HEK293 (cell line): ENCODE measurements at regions not wholly inside any gene's neighbourhood (a gene's known extent, or its start where the extent isn't known, plus 50 kb on each side); places are given as distances from the start of the nearest gene placed in this dataset.

Source experiments
- CTCF ChIA-PET: fragments of 350-600 bp; formaldehyde crosslinking; extraction: SDS; loops from one replicate; lab custom pipeline; 2021; ENCODE audit warnings: antibody characterized with exemption; lab: Yijun Ruan, JAX
- POLR2A ChIA-PET: fragments of 300-600 bp; formaldehyde crosslinking; extraction: SDS; loops from one replicate; lab custom pipeline; 2020; ENCODE audit warnings: antibody characterized with exemption, inconsistent platforms; lab: Yijun Ruan, JAX
- H3K27ac ChIP-seq: fragments of 200-500 bp; sonication (Bioruptor generic); 2 replicates; pipeline ENCODE4 v1.5.1; 2014; ENCODE audit warnings: low read depth, low read length, control low read depth, inconsistent platforms; ENCODE audit errors: extremely low read depth
- H3K36me3 ChIP-seq, 2 experiments: fragments of 200-500 bp in 1 of 2; sonication (Bioruptor generic) in 1 of 2; 1 replicate in 1 of 2; 2 replicates in 1 of 2; pipeline ENCODE4 v1.5.1; 2014 to 2017; ENCODE audit warnings: inconsistent platforms in 2 of 2, low read length in 2 of 2; ENCODE audit not compliant: control insufficient read depth in 2 of 2, insufficient read depth in 1 of 2
- H3K4me1 ChIP-seq: fragments of 200-500 bp; sonication (Bioruptor generic); 2 replicates; pipeline ENCODE4 v1.5.1; 2014; ENCODE audit warnings: mild to moderate bottlenecking, low read length, inconsistent platforms; ENCODE audit not compliant: control insufficient read depth, insufficient read depth
- H3K4me3 ChIP-seq: 2 replicates; pipeline ENCODE4 v1.5.1; 2011; ENCODE audit warnings: low read depth, mild to moderate bottlenecking, control low read depth, low read length, moderate library complexity
- H3K9me3 ChIP-seq: fragments of 200-500 bp; sonication (Bioruptor generic); 2 replicates; pipeline ENCODE4 v1.5.1; 2014; ENCODE audit warnings: low read depth, low read length, inconsistent platforms; ENCODE audit not compliant: control insufficient read depth, insufficient read depth
- EGR2 ChIP-seq: fragments of 450-650 bp; formaldehyde crosslinking; IDR thresholded peaks from 2 replicates; pipeline ENCODE4 v1.5.1; 2016; ENCODE audit warnings: low read depth, missing biosample characterization, missing genetic modification characterization
- KLF16 ChIP-seq: fragments of 450-650 bp; formaldehyde crosslinking; IDR thresholded peaks from 2 replicates; pipeline ENCODE4 v1.5.1; 2017; ENCODE audit warnings: missing biosample characterization, missing genetic modification characterization
- SALL2 ChIP-seq: fragments of 450-650 bp; formaldehyde crosslinking; IDR thresholded peaks from 2 replicates; pipeline ENCODE4 v1.5.0; 2017; ENCODE audit warnings: missing biosample characterization, mild to moderate bottlenecking, missing genetic modification characterization, borderline replicate concordance
- SP2 ChIP-seq: fragments of 450-650 bp; formaldehyde crosslinking; IDR thresholded peaks from 2 replicates; pipeline ENCODE4 v1.5.1; 2016; ENCODE audit warnings: missing biosample characterization, missing genetic modification characterization
- TCF7L2 ChIP-seq: IDR thresholded peaks from 2 replicates; pipeline ENCODE4 v1.6.1; 2011; ENCODE audit warnings: low read depth, mild to moderate bottlenecking, inconsistent platforms, low read length, moderate library complexity, borderline replicate concordance
- WT1 ChIP-seq: fragments of 450-650 bp; formaldehyde crosslinking; IDR thresholded peaks from 2 replicates; pipeline ENCODE4 v1.5.1; 2016; ENCODE audit warnings: missing biosample characterization, missing genetic modification characterization
- ZBTB10 ChIP-seq: fragments of 450-650 bp; formaldehyde crosslinking; IDR thresholded peaks from 2 replicates; pipeline ENCODE4 v1.5.1; 2016; ENCODE audit warnings: missing biosample characterization, missing genetic modification characterization
- ZBTB8A ChIP-seq: fragments of 450-650 bp; formaldehyde crosslinking; IDR thresholded peaks from 2 replicates; pipeline ENCODE4 v1.5.1; 2016; ENCODE audit warnings: missing biosample characterization, missing genetic modification characterization
- ZNF2 ChIP-seq: fragments of 450-650 bp; formaldehyde crosslinking; IDR thresholded peaks from 2 replicates; pipeline ENCODE4 v1.5.1; 2016; ENCODE audit warnings: missing biosample characterization, missing genetic modification characterization
- ZNF23 ChIP-seq: fragments of 450-650 bp; formaldehyde crosslinking; IDR thresholded peaks from 2 replicates; pipeline ENCODE4 v1.5.1; 2016; ENCODE audit warnings: missing biosample characterization, missing genetic modification characterization, borderline replicate concordance
- ZNF302 ChIP-seq: fragments of 450-650 bp; formaldehyde crosslinking; IDR thresholded peaks from 2 replicates; pipeline ENCODE4 v1.5.1; 2016; ENCODE audit warnings: missing biosample characterization, missing genetic modification characterization, low read depth
- ZNF324 ChIP-seq: fragments of 450-650 bp; formaldehyde crosslinking; IDR thresholded peaks from 2 replicates; pipeline ENCODE4 v1.5.1; 2016; ENCODE audit warnings: missing biosample characterization, missing genetic modification characterization
- ZNF548 ChIP-seq: fragments of 450-650 bp; formaldehyde crosslinking; IDR thresholded peaks from 2 replicates; pipeline ENCODE4 v1.5.1; 2016; ENCODE audit warnings: missing biosample characterization, missing genetic modification characterization
- ZNF560 ChIP-seq: fragments of 450-650 bp; formaldehyde crosslinking; IDR thresholded peaks from 2 replicates; pipeline ENCODE4 v1.5.1; 2017; ENCODE audit warnings: missing biosample characterization, missing genetic modification characterization, borderline replicate concordance
- ZNF600 ChIP-seq: fragments of 450-650 bp; formaldehyde crosslinking; IDR thresholded peaks from 2 replicates; pipeline ENCODE4 v1.5.1; 2016; ENCODE audit warnings: missing biosample characterization, missing genetic modification characterization
- ZNF621 ChIP-seq: fragments of 450-650 bp; formaldehyde crosslinking; IDR thresholded peaks from 2 replicates; pipeline ENCODE4 v1.5.1; 2017; ENCODE audit warnings: missing biosample characterization, missing genetic modification characterization
- ZNF626 ChIP-seq: fragments of 450-650 bp; sonication (Bioruptor Pico); formaldehyde crosslinking; IDR thresholded peaks from 2 replicates; pipeline ENCODE4 v1.5.1; 2018; ENCODE audit warnings: missing biosample characterization, missing genetic modification characterization, inconsistent platforms
- ZNF639 ChIP-seq: fragments of 450-650 bp; formaldehyde crosslinking; IDR thresholded peaks from 2 replicates; pipeline ENCODE4 v1.5.1; 2016; ENCODE audit warnings: missing biosample characterization, missing genetic modification characterization
- ZNF701 ChIP-seq: fragments of 450-650 bp; formaldehyde crosslinking; IDR thresholded peaks from 2 replicates; pipeline ENCODE4 v1.5.1; 2016; ENCODE audit warnings: missing biosample characterization, missing genetic modification characterization
- TF ChIP-seq, protein P1 (sequence below): fragments of 450-650 bp; formaldehyde crosslinking; IDR thresholded peaks from 2 replicates; pipeline ENCODE4 v1.5.1; 2016; ENCODE audit warnings: missing biosample characterization, missing genetic modification characterization

DNA sequence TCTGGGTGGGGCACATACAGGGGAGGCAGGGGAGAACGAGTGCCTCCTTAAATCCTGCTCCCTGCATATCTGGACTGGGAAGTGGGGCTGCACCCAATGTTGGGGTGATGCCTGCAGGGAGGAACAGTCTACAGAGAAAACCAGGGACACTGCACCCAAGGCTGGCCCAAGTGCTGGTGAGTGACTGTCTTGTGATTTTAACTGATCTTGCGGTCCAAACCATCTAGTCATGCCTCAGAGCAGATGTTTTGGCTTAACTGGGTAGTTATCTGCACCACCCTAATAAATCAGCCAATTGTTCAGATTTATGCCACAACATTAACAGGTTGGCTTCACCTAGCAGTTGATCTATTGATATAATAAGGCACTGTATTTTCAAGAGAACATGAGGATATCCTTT, 219.2 kb upstream of the IRS2 start:
- POLR2A ChIA-PET: no interaction called here
- no peaks in the 10 kb centered on the region for H3K36me3 ChIP-seq
- no peak overlapping the region for H3K4me3 ChIP-seq
- TF ChIP-seq ZNF2 (no peak), ZNF626 (tag by site-specific recombination) (no peak), ZNF621 (tag by site-specific recombination) (no peak), ZBTB10 (tag by site-specific recombination) (no peak), ZNF324 (tag by site-specific recombination) (no peak), ZNF701 (tag by site-specific recombination) (no peak), EGR2 (tag by site-specific recombination) (no peak), ZNF23 (no peak)
- no peaks in the 10 kb centered on the region for H3K4me1 ChIP-seq
- CTCF ChIA-PET: no interaction called here
- no peaks in the 10 kb centered on the region for H3K9me3 ChIP-seq
- H3K27ac ChIP-seq: no peak overlapping the region

GRCh38 chr13:110004814-110005213, 218.4 kb upstream of the IRS2 start:
- ChIA-PET POLR2A (no interaction called here), CTCF (no interaction called here)
- Histone ChIP-seq H3K4me3 (no peak overlapping the region), H3K27ac (no peak overlapping the region), H3K36me3 (no peaks in the 10 kb centered on the region), H3K9me3 (no peaks in the 10 kb centered on the region), H3K4me1 (no peaks in the 10 kb centered on the region)
- TF ChIP-seq ZNF302 (tag by site-specific recombination) (no peak), KLF16 (tag by site-specific recombination) (no peak), ZBTB8A (tag by site-specific recombination) (no peak), ZNF324 (tag by site-specific recombination) (no peak), TCF7L2 (no peak), ZNF600 (no peak), SALL2 (tag by site-specific recombination) (no peak), ZNF560 (tag by site-specific recombination) (no peak), ZNF639 (no peak), ZNF548 (tag by site-specific recombination) (no peak), SP2 (tag by site-specific recombination) (no peak), WT1 (tag by site-specific recombination) (no peak)
- TF ChIP-seq, protein P1, sequence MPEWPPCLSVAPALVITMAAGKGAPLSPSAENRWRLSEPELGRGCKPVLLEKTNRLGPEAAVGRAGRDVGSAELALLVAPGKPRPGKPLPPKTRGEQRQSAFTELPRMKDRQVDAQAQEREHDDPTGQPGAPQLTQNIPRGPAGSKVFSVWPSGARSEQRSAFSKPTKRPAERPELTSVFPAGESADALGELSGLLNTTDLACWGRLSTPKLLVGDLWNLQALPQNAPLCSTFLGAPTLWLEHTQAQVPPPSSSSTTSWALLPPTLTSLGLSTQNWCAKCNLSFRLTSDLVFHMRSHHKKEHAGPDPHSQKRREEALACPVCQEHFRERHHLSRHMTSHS: no peak
